Putamen (tissue), 1 donor: ENCODE measurements at regions not wholly inside any gene's neighbourhood (a gene's known extent, or its start where the extent isn't known, plus 50 kb on each side); places are given as distances from the start of the nearest gene placed in this dataset.
"Not testable (repeated sequence)": the region's sequence is repeated elsewhere in the genome, so short reads cannot be mapped to it uniquely, and the experiment has no call there.

ENCODE experiments used
- DNase-seq: peaks from one replicate; pipeline ENCODE4 v3.0.0-alpha.2; 2016; ENCODE audit warnings: low spot score

- no peak for DNase-seq
Measured at GRCh38 chr4:188665491-188666457, 526.5 kb downstream of the TRIML1 start.

- DNase-seq = not testable (repeated sequence)
Measured at GRCh38 chr4:188678691-188679090, 539.5 kb downstream of the TRIML1 start.

GRCh38 chr4:188680004-188680666 lies 540.9 kb downstream of the TRIML1 start:
- DNase-seq = no peak

DNA sequence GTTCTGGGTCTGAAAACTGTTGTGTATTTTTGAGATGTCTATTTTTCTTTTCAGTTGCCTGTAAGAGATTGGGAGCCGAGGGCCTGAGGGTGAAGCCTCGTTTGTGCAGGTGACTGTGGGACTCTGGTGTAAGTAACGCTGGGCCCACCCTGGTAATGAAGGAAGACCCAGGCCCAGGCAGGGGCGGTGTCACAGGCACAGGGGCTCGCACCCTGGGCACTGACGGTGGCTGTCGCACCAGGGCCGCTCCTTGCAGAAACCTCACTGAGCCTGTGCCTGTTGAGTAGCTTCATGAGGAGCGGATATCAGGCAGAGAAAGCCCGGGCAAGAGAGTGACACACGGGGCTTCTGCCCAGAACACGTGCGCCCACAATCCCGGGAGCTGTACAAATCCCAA lies 541.4 kb downstream of the TRIML1 start:
- DNase-seq = no peak

DNA sequence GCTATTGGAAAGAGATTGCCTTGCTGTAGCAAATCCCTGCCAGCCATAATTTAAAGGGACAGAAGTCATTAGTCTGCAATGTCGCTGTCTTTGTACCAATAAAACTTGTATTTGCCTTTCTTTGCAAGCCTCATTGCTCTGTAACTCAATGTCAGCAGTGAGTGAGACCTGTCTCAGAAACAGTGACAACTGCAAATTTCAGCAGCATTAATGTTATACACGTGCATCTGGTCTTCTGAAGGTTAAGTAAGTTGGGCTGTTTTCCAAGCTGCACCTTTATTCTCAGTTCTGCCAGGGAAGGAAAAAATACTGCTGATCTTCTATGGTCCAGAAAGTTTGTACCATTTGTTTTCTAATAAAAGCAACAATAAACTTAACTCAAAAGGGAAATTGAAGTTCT lies 543.1 kb downstream of the TRIML1 start:
- DNase-seq = no peak

DNA sequence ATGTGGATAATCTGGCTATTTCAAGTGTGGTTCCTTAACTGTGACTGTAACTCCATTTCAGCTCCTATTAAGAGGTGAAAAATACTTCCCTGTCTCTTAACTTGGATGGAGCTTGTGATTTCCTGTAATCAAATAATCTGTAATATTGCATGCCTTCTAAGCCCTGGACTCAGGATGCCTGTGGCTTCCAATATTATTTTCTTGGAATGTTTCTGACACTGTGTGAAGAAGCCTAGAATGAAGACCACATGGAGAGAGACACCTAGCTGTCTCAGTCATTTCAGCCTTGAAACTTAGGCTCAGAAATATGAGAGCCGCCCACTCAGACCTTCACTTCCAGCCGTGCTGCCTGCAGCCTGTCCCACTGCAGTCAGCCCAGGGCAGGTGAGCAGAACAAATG lies 544.3 kb downstream of the TRIML1 start:
- DNase-seq = no peak

DNA sequence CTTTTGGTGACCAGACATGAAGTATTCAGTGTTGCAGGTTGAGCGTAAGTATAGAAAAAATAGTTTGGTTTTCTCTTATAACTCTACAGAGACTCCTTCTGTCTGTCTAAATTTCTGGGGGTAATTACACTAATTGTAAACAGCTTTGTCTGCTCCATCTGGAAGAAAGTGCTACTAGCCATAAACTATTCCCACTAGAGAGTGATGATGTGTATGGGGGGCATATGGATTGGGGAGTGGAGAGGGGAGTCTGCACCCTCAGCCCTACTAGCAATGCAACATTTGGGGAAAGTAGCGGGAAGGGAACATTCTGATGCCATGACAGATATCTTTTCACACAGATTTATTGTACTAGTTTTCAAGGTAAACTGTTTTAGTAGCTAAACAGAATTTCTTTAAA lies 549.7 kb downstream of the TRIML1 start:
- DNase-seq = no peak

DNA sequence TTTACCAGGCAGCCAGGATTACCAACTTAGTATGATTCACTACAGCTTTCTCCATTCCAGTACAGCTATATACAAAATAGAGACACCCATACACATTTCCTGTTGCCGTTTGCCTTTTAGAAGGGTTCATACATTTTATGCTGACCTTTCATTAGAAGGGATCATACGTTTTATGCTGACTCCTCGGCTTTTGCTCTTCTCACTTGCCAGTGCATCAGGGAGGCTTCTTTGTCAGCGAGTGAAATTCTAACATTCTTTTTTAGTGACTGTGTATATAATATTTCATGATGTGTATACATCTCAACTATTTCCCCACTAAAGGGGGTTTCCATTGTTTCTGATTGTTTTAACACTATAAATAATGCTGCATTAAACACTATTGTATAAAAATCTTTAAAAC lies 552.6 kb downstream of the TRIML1 start:
- DNase-seq = no peak

- no peak for DNase-seq
Measured at GRCh38 chr4:188695261-188695660, 556.0 kb downstream of the TRIML1 start.

DNA sequence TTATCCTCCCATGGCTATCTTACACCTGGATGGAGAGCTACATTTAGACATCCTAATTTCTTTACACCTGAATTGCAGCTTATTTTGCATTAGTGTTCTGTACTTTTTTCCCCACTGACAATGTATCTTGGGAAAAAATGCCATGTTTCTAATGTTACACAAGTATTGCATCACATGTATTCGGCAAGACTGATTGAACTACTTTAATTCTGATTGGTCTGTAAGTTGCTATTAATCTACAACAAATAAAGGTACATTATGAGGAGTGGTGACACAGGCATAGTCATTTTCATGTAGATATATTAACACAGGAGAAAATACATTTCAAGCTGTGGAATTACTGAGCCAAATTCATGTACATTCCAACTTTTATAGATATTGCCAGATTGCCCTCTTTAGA lies 558.0 kb downstream of the TRIML1 start:
- no peak for DNase-seq

DNA sequence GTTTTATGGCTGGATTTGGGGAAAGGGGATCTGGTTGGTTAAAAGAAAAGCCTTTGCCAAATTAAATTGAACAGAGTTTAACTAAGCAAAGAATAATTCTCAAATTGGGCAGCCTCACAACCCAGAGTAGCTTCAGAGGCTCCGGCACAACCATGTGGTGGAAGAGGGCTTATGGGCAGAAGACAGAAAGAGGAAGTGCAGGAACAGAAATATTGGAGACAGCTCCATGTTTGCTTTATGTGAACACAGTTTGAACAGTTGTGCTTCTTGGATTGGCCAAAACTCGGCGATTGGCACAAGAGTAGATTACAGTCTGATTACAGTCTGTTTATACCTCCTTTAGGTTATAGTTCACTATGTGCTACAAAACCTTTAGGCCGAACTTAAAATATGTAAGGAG lies 562.7 kb downstream of the TRIML1 start:
- no peak for DNase-seq

DNA sequence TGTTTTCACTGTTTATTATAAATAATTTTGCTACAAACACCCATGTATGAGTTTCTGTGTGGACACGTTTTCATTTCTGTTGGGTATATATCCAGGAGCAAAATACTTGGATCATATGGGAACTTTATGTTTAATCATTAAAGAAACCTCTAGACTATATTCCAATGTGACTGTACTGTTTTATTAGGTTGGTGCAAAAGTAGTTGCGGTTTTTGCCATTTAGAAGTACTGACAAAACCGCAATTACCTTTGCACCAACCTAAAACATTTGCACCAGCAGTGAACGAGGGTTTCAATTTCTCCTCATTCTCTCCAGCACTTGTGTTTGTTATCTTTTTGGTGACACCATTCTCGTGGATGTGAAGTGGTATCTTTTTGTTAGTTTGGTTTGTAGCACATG lies 565.0 kb downstream of the TRIML1 start:
- no peak for DNase-seq

GRCh38 chr4:188707036-188707435 lies 567.8 kb downstream of the TRIML1 start:
- DNase-seq = no peak

DNA sequence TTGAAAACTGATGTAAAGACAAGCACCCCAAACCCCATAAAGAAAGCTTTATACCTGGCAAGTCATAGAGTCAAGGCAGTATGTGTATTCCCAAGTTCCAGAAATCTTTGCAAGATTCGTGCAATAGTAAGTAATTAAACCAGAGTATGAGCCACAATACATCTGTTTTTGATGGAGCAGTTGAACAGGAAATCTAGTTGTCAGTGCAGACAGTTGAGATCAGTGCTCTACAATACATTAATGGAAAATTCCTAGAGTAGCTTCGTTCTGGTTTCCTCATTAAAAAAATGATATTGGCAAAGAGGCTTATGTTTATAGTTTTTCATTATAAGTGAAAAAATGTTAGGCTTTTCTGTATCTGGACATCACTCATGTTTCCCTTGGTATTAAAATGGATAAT lies 575.3 kb downstream of the TRIML1 start:
- DNase-seq = no peak

GRCh38 chr4:188714907-188715306 lies 575.7 kb downstream of the TRIML1 start:
- no peak for DNase-seq

GRCh38 chr4:188717661-188718060 lies 578.4 kb downstream of the TRIML1 start:
- no peak for DNase-seq

- no peak for DNase-seq
Measured at GRCh38 chr4:188719794-188720193, 580.6 kb downstream of the TRIML1 start.

GRCh38 chr4:188722911-188723310 lies 583.7 kb downstream of the TRIML1 start:
- DNase-seq = no peak

DNA sequence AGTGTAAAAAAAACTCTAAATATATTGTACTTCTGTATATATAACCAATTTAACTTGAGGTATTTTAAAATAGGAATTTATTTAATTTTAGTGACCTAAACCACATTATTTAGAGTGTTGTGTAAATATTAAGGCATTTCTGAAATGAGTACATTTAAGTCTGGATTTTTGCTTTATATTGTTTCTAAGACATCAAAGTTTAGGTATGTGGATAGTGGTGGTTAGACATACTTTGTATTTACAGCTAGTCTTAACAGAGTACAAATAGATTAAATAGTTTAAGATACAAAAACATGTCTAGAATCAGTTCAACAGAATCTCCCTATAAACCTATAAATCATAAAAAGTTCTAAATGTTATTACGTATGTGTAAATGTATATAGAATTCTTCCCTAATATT lies 588.5 kb downstream of the TRIML1 start:
- no peak for DNase-seq

DNA sequence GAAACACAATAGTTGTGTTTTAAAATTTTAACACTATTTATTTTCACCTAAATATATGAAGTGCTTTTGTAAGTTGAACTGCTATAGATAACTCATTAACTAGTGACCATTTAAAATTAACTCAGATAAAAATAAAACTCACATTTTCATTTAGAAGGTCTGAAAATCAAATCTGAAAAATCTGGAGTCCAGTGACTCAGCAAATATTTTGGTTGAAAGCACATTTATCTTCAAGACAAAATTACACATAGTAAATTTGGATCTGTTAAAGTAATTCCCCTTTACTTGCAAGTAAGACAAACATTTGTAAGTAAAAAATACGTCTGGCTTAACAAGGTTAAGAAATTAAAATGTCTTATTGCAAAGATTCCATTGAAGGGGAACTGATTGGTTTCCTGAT lies 589.1 kb downstream of the TRIML1 start:
- DNase-seq = no peak

DNA sequence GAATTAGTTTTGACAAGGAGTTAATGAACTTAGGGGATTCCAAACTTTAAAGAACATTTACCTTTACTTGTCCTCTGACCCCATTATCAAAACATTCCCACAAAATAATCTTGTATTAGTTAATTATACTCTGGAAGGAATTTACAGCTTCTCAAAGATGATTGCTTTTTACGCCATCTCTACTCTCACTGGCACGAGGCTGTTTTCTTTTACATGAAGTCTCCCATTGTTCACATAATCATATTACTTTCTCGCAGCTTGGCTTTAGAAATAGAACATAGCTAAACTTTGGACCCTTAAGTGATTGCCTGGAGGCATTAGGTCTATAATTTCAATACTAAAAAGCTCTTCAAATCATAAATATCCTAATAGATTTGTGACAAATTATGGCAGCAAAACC lies 592.9 kb downstream of the TRIML1 start:
- no peak for DNase-seq

GRCh38 chr4:188735082-188735481 lies 595.8 kb downstream of the TRIML1 start:
- DNase-seq = no peak

DNA sequence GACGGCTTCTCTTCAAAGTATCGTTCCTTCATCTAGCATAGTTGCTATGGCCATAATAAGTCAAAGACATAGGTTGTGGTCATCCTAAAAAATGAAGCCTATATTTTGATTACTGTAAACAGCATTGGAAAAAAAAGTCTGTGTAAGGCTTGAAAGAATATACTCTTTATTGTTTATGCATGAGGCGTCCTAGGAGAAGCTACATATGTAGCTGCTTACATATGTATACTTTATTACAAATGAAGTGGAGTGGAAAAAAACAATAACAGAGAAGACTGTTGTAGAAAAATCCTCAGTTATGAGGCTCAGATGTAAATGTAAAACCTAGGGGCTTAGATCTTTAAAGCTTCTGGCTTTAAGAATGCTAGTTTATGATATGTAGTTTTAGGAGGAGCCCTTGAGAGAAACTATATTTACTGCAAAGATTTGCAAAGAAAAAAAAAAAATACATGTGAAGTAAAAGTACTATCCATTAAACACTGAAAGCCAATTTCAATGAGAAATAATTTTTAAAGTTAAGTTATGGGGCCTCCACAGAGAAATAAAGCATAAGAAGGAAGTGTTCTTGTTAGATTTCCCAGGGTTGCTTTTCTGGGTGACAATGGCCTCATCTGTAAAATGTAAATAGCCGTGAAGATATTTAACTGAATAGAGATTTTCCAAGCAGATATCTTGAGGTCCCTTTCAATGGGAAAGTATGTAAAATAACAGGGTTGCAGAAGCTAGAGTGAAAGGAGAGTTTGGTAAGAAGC lies 598.2 kb downstream of the TRIML1 start:
- DNase-seq = no peak
